ENCODE measurements at regions not wholly inside any gene's neighbourhood (a gene's known extent, or its start where the extent isn't known, plus 50 kb on each side); places are given as distances from the start of the nearest gene placed in this dataset.

DNA sequence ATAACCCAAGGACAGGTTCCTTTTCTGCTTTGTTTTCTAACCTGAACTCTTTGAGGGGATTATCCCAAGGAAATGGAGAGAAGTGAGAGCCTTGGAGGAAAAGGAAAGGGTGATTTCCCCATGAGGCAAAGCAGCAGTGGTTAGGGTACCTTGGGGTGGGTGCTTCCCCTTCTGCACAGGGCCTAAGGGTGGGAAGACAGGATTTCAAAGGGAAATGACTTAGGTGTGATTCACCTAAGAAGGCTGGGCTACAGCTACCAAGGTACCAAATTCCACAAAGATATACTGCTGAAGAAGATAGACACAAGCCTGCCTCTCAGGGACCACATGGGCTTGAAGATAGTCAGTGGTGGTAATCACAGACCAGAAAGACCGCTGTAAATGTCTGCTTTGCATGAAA, 325.3 kb upstream of the DPH6 start:
- H3K4me1 Mint-ChIP-seq (ENCODE audit: low read depth, unreplicated experiment), result peaks cover 9% of the 10 kb centered on the region
- Histone ChIP-seq H4K20me1 (ENCODE audit: insufficient read depth, low read length) (no peaks in the 10 kb centered on the region), H3K79me2 (ENCODE audit: insufficient read depth, low read length) (no peaks in the 10 kb centered on the region), H3K4me3 (ENCODE audit: insufficient read depth, low read depth, low read length) (no peak overlapping the region), H3K9me3 (ENCODE audit: insufficient read depth, low read depth, low read length) (no peaks in the 10 kb centered on the region), H3K9ac (ENCODE audit: low read length) (no peak overlapping the region), H3K4me1 (ENCODE audit: insufficient read depth, low read length) (no peaks in the 10 kb centered on the region), H3K27me3 (ENCODE audit: insufficient read depth, low read length) (no peaks in the 10 kb centered on the region), H2AFZ (ENCODE audit: low read depth, low read length) (no peak overlapping the region), H3K27ac (ENCODE audit: low read depth, low read length) (no peak overlapping the region), H3K4me2 (ENCODE audit: low read length) (no peak overlapping the region), H3K36me3 (ENCODE audit: insufficient read depth, low read length) (no peaks in the 10 kb centered on the region)
- no peaks in the 10 kb centered on the region for H3K36me3 Mint-ChIP-seq (ENCODE audit: low read depth, unreplicated experiment)
- no peaks in the 10 kb centered on the region for H3K9me3 Mint-ChIP-seq (ENCODE audit: unreplicated experiment)
- H3K4me3 Mint-ChIP-seq (ENCODE audit: unreplicated experiment), result no peak overlapping the region
- FAIRE-seq (no peak), DNase-seq (ENCODE audit: low read depth) (no peak)
- H3K27me3 Mint-ChIP-seq (ENCODE audit: low read depth, unreplicated experiment), result no peaks in the 10 kb centered on the region
- no peak for TF ChIP-seq EZH2 (IDR thresholded peaks at IDR 0.05; ENCODE audit: insufficient read depth, low read length)
- no peak overlapping the region for H3K27ac Mint-ChIP-seq (ENCODE audit: unreplicated experiment)

DNA sequence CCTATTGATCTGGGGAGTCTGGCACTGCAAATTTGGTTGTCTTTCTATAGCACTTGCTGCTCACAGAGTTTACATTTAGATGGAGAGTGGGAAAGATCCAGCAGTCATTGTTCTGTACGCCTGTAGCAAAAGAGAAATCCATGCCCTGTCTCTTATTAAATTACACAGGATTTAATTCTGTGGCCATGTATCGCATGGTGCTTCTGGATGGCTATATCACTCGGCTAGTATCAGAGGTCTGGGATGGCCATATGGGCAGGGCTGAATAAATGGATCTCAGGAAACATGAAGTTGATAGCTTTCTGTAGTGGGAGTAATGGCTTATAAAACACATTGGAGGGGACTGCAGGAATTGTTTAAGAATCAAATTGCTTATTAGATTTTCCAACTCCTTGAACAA, 325.8 kb upstream of the DPH6 start:
- Histone ChIP-seq H4K20me1 (ENCODE audit: insufficient read depth, low read length) (no peaks in the 10 kb centered on the region), H3K9me3 (ENCODE audit: insufficient read depth, low read depth, low read length) (no peaks in the 10 kb centered on the region), H3K9ac (ENCODE audit: low read length) (no peak overlapping the region), H3K79me2 (ENCODE audit: insufficient read depth, low read length) (no peaks in the 10 kb centered on the region), H3K4me2 (ENCODE audit: low read length) (no peak overlapping the region), H2AFZ (ENCODE audit: low read depth, low read length) (no peak overlapping the region), H3K4me1 (ENCODE audit: insufficient read depth, low read length) (no peaks in the 10 kb centered on the region), H3K27me3 (ENCODE audit: insufficient read depth, low read length) (no peaks in the 10 kb centered on the region), H3K4me3 (ENCODE audit: insufficient read depth, low read depth, low read length) (no peak overlapping the region), H3K36me3 (ENCODE audit: insufficient read depth, low read length) (no peaks in the 10 kb centered on the region), H3K27ac (ENCODE audit: low read depth, low read length) (no peak overlapping the region)
- no peaks in the 10 kb centered on the region for H3K9me3 Mint-ChIP-seq (ENCODE audit: unreplicated experiment)
- TF ChIP-seq, protein P1, sequence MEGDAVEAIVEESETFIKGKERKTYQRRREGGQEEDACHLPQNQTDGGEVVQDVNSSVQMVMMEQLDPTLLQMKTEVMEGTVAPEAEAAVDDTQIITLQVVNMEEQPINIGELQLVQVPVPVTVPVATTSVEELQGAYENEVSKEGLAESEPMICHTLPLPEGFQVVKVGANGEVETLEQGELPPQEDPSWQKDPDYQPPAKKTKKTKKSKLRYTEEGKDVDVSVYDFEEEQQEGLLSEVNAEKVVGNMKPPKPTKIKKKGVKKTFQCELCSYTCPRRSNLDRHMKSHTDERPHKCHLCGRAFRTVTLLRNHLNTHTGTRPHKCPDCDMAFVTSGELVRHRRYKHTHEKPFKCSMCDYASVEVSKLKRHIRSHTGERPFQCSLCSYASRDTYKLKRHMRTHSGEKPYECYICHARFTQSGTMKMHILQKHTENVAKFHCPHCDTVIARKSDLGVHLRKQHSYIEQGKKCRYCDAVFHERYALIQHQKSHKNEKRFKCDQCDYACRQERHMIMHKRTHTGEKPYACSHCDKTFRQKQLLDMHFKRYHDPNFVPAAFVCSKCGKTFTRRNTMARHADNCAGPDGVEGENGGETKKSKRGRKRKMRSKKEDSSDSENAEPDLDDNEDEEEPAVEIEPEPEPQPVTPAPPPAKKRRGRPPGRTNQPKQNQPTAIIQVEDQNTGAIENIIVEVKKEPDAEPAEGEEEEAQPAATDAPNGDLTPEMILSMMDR (IDR thresholded peaks at IDR 0.05; ENCODE audit: insufficient read depth, low read depth, low read length), result no peak
- no peak for TF ChIP-seq EZH2 (IDR thresholded peaks at IDR 0.05; ENCODE audit: insufficient read depth, low read length)
- H3K4me1 Mint-ChIP-seq (ENCODE audit: low read depth, unreplicated experiment), result peaks cover 9% of the 10 kb centered on the region
- no peak overlapping the region for H3K27ac Mint-ChIP-seq (ENCODE audit: unreplicated experiment)
- no peaks in the 10 kb centered on the region for H3K36me3 Mint-ChIP-seq (ENCODE audit: low read depth, unreplicated experiment)
- no peaks in the 10 kb centered on the region for H3K27me3 Mint-ChIP-seq (ENCODE audit: low read depth, unreplicated experiment)
- DNase-seq (ENCODE audit: low read depth), result no peak
- H3K4me3 Mint-ChIP-seq (ENCODE audit: unreplicated experiment), result no peak overlapping the region
- FAIRE-seq, result no peak

DNA sequence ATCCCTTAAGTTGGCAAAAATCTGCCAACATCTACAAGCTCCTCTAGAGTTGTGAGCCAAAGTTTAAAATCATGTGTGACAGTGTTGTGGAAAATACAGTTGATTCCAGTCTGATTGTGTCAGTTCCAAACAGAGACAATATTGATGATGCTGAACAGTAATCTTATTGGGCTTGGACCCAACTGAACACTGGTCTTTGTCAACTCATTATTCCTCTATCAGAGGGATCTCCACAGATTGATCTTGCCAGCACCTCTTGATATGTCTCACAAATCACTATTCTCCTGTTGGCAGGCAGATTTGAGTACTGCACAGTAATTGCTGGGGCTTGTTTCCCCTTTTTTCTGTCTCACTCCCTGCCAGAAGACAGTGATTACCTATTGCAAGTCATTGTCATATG, 326.6 kb upstream of the DPH6 start:
- H3K4me1 ChIP-seq (ENCODE audit: insufficient read depth, low read length), result no peaks in the 10 kb centered on the region
- H3K27me3 ChIP-seq (ENCODE audit: insufficient read depth, low read length), result no peaks in the 10 kb centered on the region
- no peak for TF ChIP-seq EZH2 (IDR thresholded peaks at IDR 0.05; ENCODE audit: insufficient read depth, low read length)
- TF ChIP-seq, protein P1 (IDR thresholded peaks at IDR 0.05; ENCODE audit: insufficient read depth, low read depth, low read length), result no peak
- H3K9me3 Mint-ChIP-seq (ENCODE audit: unreplicated experiment), result no peaks in the 10 kb centered on the region
- no peak overlapping the region for H2AFZ ChIP-seq (ENCODE audit: low read depth, low read length)
- H3K36me3 Mint-ChIP-seq (ENCODE audit: low read depth, unreplicated experiment), result no peaks in the 10 kb centered on the region
- no peak overlapping the region for H3K9ac ChIP-seq (ENCODE audit: low read length)
- no peak for FAIRE-seq
- DNase-seq (ENCODE audit: low read depth), result no peak
- peaks cover 5% of the 10 kb centered on the region for H3K4me1 Mint-ChIP-seq (ENCODE audit: low read depth, unreplicated experiment)
- H3K27ac Mint-ChIP-seq (ENCODE audit: unreplicated experiment), result no peak overlapping the region
- no peaks in the 10 kb centered on the region for H3K9me3 ChIP-seq (ENCODE audit: insufficient read depth, low read depth, low read length)
- H3K79me2 ChIP-seq (ENCODE audit: insufficient read depth, low read length), result no peaks in the 10 kb centered on the region
- no peaks in the 10 kb centered on the region for H4K20me1 ChIP-seq (ENCODE audit: insufficient read depth, low read length)
- no peaks in the 10 kb centered on the region for H3K36me3 ChIP-seq (ENCODE audit: insufficient read depth, low read length)
- no peak overlapping the region for H3K4me3 ChIP-seq (ENCODE audit: insufficient read depth, low read depth, low read length)
- H3K27me3 Mint-ChIP-seq (ENCODE audit: low read depth, unreplicated experiment), result no peaks in the 10 kb centered on the region
- H3K4me2 ChIP-seq (ENCODE audit: low read length), result no peak overlapping the region
- no peak overlapping the region for H3K4me3 Mint-ChIP-seq (ENCODE audit: unreplicated experiment)
- no peak overlapping the region for H3K27ac ChIP-seq (ENCODE audit: low read depth, low read length)

All from astrocyte (in vitro differentiated cells and primary cell).